ENCODE measurements at regions not wholly inside any gene's neighbourhood (a gene's known extent, or its start where the extent isn't known, plus 50 kb on each side); places are given as distances from the start of the nearest gene placed in this dataset.
"Not testable (repeated sequence)": the region's sequence is repeated elsewhere in the genome, so short reads cannot be mapped to it uniquely, and the experiment has no call there.

GRCh38 chr2:35114765-35115164 lies 1240.8 kb upstream of the CRIM1 start:
- DNase-seq (ENCODE audit: low spot score) = no peak

GRCh38 chr2:35112367-35112766 lies 1243.2 kb upstream of the CRIM1 start:
- not testable (repeated sequence) for DNase-seq (ENCODE audit: low spot score)

More at GRCh38 chr2:35114765-35115164, 1240.8 kb upstream of the CRIM1 start:
- TF ChIP-seq CTCF (IDR thresholded peaks at IDR 0.05; ENCODE audit: extremely low read depth, missing control alignments) = no peak

GRCh38 chr2:35104309-35104708 lies 1251.3 kb upstream of the CRIM1 start:
- no peak for TF ChIP-seq CTCF (IDR thresholded peaks at IDR 0.05; ENCODE audit: extremely low read depth, missing control alignments)
- no peak for DNase-seq (ENCODE audit: low spot score)

- TF ChIP-seq CTCF (IDR thresholded peaks at IDR 0.05; ENCODE audit: extremely low read depth, missing control alignments) = no peak
- no peak for DNase-seq (ENCODE audit: low spot score)
Observed at GRCh38 chr2:35099342-35099741, 1256.2 kb upstream of the CRIM1 start.

- TF ChIP-seq CTCF (IDR thresholded peaks at IDR 0.05; ENCODE audit: extremely low read depth, missing control alignments) = no peak
- DNase-seq (ENCODE audit: low spot score) = no peak
Observed at GRCh38 chr2:35082072-35082471, 1273.5 kb upstream of the CRIM1 start.

- DNase-seq (ENCODE audit: low spot score) = no peak
- TF ChIP-seq CTCF (IDR thresholded peaks at IDR 0.05; ENCODE audit: extremely low read depth, missing control alignments) = no peak
Observed at GRCh38 chr2:35081622-35082015, 1274.0 kb upstream of the CRIM1 start.

- TF ChIP-seq CTCF (IDR thresholded peaks at IDR 0.05; ENCODE audit: extremely low read depth, missing control alignments) = no peak
- no peak for DNase-seq (ENCODE audit: low spot score)
Observed at GRCh38 chr2:35081001-35081621, 1274.5 kb upstream of the CRIM1 start.

- DNase-seq (ENCODE audit: low spot score) = no peak
- TF ChIP-seq CTCF (IDR thresholded peaks at IDR 0.05; ENCODE audit: extremely low read depth, missing control alignments) = no peak
Observed at GRCh38 chr2:35080231-35080910, 1275.2 kb upstream of the CRIM1 start.
